NAMALWA (cell line): ENCODE measurements at regions not wholly inside any gene's neighbourhood (a gene's known extent, or its start where the extent isn't known, plus 50 kb on each side); places are given as distances from the start of the nearest gene placed in this dataset.
"Not testable (repeated sequence)": the region's sequence is repeated elsewhere in the genome, so short reads cannot be mapped to it uniquely, and the experiment has no call there.

Experiments used
- DNase-seq: peaks from one replicate; pipeline ENCODE4 v3.0.0-alpha.2; 2015; ENCODE audit warnings: low spot score

DNA sequence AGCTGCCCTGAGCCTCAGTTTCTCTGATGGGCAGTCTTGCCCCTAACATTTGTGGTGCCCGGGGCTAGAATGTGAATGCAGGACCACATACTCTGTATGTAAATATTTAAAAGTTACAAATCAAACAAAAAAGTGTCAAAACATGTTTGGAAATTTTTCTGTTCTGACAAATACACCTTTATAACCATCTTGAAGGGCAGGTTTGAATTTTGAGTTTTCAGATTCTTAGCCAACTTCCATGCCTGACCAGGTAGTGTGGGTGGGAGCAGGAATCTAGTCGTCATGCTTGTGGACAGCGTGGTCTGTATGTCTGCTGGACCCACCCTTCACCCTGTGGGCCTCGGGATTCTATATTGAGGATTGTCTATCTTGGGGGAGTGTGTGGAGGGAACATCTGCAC, 325.1 kb downstream of the SOX4 start:
- DNase-seq: no peak

DNA sequence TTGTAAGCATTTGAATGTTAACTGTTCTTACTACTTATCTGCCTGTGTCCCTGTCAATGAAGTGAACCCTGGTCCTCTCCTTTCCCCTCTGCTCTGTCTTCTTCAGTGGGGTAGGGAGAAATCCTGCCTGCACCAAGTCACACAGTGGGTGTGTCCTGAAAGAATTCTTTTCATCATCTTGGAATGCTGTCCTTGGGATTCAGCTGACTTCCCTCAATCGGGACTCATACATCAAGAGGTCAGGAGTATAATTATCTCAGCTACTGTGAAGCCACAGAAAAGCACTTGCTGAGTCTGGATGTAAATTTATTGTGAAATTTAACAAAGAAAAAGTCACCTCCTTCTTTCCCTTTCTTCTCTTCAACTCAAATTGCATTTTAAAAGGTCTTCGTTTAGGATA, 328.5 kb downstream of the SOX4 start:
- no peak for DNase-seq

DNA sequence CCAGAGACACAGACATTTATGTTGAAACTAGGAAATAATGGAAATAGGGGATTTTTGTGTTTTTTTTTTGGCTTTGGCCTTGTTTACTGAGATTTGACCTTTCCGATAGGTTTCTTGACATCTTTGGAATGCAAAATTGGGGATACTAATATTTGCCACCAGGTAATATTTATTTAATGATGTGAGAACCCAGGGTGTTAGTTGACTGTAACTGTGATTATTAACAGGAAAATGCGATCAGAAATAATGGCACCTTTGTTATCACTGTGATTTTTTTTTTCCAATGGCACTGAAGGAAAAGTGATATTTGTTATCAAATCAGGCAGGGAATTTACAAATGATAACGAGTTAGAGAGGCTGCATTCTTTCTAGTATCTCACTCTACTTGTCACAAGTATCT, 330.5 kb downstream of the SOX4 start:
- DNase-seq: no peak

DNA sequence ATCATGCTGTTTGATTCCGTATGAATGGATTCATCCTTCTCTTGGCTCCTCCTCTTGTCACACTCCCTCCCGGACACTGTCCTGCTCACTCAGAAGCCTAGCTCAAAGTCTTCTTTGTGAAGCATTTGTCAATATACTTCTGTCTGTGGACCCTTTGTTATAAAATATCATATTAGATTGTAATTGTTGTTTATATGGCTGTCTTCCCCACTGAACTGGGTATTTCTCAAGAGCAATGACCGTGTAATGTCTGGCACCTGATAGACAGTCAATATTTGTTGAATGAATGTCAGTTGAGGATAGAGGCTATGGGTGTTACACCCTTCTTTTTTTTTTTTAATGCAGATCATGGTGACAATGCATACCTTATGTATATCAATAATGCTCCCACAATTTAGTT, 335.3 kb downstream of the SOX4 start:
- DNase-seq: no peak

DNA sequence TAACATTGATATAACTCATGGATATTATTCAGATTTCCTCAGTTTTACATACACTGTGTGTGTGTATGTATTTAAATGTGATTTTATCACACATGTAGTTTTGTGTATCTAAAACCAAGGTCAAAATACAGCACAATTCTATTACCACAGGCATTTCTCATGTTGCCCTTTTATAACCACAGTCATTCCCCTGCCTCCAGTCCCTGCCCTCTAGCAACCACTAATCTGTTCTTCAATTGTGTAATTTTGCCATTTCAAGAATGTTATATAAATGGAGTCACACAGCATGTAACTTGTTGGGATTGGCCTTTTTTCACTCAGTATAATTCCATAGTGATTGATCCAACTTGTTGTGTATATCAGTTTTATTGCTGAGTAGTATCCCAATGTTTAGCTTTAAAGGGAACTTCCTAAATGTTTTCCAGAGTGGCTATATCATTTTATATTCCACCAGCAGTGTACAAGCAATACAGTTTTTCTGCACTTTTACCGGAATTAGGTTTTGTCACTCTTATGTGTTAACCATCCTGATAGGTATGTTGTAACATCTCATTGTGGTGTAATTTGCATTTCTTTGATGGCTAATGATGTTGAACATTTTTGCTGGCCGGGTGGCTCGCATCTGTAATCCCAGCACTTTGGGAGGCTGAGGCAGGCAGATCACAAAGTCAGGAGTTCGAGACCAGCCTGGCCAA, 338.2 kb downstream of the SOX4 start:
- DNase-seq: no peak

DNA sequence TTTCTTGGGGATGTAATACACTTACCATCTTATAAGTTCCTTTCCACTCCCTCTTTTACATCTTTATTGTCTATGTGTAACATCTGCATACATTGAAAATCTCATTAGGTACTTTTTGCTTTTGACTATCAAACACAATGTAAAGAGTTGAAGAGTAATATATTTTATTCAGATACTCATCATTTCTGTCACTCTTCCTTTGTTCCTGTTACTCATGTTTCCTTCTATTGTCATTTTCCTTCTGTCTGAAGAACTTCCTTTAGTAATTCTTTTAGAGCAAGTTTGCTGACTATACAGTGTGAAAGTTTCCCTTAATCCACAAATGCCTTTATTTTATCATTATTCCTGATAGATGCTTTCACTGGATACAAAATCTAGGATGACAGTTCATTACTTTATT, 339.8 kb downstream of the SOX4 start:
- DNase-seq: no peak

DNA sequence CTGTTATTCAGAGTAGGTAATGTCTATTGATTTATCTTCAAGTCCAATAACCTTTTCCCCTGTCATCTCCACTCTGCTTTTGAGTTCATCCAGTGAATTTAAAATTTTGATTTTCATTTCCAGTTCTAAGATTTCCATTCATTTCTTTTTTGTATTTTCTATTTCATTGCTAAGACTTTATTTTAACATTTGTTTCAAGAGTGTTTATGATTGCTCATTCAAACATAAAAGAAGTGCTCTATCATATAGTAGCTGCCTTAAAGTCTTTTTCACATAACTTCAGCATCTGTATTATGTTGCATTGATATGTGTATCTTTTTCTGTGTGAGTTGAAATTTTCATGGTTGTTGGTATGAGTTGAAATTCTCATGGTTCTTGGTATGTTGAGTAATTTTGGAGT, 341.6 kb downstream of the SOX4 start:
- no peak for DNase-seq

DNA sequence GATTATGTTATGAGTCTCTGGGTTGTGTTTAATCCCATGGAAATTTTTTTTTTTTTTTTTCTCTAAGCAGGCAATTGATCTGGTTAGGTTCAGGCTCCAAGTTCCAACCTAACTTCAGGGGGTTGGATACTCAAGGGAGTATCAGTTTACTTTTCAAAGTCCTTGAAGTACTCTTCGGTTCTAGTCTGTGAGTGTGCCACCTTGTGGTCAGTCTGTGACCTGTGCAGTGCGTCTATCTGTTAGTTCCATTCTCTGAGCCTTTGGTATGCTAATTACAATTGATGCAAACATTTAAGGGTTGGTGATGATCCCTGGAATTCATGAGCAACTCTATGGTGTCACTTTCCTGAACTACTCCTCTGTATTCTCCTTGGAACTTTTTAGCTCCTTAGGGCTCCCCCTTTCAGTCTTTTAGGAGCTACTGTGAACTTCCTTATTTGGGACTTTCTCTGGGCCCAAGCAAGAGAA, 342.0 kb downstream of the SOX4 start:
- DNase-seq: peak; percentile 67

DNA sequence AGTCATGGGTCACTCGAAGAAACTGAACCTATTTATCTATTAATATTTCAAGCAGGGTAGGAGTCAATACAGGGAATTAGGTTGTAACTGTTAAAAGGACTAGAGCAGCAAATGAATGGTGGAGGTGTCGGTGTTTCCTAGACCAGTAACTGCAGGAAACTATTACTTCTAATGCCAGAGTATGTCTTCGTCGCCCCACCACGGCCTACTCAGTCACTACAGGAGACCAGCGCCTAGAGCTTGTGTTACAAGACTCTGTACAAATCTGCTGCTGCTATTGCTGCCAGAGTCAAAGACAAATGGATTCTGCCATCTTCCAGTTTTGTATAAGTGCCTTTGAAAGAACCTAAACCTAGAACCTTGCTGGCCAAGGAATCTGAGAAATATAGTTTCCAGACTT, 343.9 kb downstream of the SOX4 start:
- DNase-seq: peak; percentile 16

DNA sequence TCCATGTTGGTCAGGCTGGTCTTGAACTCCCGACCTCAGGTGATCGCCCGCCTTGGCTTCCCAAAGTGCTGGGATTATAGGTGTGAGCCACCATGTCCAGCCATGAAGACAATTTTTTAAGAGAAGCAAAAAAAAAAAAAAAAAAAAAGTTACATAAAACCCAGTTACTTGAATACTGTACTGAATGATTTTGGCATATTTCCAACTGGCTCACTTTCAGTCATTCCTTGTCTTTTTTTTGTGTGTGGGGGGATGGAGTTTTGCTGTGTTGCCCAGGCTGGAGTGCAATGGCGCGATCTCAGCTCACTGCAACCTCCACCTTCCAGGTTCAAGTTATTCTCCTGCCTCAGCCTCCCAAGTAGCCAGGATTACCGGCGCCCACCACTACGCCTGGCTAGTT, 345.5 kb downstream of the SOX4 start:
- DNase-seq: not testable (repeated sequence)

DNA sequence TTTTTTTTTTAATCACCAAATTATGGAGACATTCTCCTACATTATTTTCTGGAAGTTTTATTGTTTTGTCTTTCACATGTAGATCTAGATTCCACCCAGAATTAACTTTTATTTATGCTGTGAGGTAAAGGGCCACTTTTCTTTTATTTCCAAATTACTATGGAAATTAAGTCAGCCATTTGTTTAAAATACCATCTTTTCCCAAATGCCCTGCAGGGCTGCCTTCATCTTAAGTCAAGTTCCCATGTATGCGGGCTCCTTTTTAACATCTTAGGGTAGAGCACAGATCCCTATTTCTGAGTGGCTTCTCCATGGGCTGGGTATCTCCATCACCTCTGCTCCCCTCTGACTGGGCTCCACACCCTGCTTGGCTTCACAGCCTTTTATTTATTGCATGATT, 348.4 kb downstream of the SOX4 start:
- DNase-seq: no peak

DNA sequence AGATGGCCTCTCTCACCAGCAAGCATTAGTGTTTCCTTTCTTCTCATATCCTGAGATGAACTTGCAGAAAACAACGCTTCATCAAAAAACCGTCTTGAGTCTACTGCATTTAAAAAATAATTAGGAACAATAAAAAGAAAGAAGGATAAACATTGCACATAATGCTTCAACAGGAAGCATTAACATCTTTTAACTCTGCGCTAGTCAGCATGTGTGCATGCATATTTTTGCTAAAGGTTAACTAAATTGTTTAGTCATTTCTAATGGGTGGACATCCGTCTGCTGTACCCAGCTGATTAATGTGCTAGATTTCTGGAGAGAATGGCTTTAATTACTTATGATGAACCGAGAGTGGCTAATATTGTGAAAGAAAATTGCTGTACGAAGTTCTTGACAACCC, 349.3 kb downstream of the SOX4 start:
- no peak for DNase-seq

DNA sequence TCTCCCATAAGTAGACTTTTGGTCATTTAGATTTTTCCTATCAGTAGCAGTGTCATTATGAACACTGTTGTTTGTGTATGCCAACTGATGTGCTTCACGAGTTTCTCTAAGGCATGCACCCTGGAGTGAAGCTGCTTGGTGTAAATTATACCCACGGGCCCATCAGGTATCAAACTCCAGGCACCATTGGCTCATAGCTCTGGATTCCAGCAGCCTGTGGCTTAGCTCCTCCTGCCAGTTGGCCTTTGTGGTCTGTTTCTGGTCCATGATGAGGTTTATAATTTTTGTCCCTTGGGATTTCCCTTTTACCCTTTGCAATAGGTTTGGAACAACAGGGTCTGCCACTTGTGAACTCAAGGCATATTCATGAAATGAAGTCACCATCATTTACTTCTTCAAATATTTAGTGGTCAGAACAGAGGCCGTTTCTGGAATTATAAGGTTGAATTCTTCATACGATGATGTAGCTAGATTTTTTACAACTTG, 350.5 kb downstream of the PRL start:
- no peak for DNase-seq

DNA sequence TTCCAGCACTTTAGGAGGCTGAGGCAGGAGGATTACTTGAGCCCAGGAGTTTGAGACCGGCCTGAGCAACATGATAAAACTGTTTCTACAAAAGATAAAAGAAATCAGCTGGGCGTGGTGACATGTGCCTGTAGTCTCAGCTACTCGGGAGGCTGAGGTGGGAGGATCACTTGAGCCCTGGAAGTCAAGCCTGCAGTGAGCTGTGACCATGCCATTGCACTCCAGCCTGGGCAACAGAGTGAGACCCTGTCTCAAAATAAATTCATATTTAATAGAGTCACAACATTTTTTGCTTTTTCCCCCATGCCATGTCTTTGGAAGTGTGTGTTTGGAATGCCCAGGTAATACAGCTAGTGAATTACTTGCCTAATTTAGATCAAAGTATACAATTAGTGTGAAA, 349.6 kb downstream of the PRL start:
- not testable (repeated sequence) for DNase-seq

DNA sequence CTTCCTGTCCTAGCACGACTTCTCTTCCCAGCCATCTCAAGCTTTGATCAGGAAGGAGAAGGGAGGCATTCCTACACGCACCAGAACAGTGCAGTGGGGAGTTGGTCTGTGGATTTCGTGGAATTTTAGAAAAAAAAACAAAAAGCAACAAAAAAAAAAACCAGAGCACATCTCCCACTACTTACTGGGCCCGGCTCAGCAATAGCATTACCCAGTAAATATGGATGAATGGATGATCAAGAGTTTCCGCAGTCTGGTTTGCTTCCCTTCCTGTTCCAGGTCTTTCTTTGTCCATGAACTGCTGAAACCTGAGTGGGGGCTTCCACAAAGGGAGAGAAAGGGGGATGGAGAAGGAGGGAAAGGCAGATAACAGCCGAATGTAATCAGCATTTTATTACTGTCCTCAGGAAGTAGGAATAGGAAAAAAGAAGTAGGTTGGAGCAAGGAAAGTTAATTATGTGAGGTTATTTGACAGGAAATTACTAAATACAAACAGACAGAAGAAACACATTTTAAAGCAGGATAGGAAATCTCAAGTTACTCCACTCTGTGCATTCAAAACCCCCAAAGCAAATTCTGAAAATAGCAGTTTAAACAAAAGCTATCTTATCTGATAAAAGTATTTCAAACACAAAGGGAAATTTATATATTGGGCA, 349.0 kb downstream of the PRL start:
- no peak for DNase-seq

DNA sequence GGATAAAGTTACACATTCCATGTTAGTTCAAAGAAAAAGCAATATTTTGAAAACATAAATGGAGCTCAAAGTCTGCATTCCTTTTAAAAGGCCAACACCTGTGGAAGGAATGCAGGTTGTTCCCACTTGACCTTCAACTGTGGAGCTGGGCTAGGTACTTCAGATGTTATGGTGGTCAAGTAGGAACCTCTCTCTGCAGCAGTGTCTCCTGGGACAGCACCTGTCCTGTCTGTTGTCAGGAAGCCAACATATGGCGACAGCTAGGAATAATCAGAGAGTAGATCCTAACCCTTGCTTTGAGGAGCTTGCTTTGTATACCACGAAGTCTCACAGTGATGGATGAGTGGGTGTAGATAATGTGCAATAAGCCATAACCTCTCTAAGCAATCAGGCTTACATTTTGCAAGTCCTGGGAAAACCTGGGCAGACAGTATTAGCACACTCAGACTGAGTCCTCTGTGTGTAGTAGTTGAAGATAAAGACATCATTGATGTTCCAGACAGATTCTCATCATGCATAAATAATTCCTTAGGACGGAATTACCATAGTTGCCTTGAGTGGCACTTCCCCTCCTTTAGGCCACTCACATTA, 347.5 kb downstream of the PRL start:
- DNase-seq: no peak

DNA sequence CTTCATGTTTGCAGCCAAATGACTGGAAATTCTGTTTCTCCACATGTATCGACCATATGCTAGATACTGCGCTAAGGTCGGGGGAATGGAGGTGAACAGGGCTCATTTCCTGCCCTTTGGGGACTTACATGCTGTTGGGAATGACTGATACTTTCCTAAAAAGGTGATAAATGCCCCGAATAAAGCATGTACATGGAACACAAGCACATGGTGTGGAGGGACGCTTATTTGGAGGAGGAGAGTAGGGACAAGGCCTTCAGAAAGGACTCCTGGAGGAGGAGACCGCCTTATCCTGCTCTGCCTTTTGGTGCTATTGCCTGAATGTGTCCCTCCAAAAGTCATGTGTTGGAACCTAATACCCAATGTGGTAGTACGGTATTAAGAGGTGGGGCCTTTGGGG, 344.5 kb downstream of the PRL start:
- no peak for DNase-seq

DNA sequence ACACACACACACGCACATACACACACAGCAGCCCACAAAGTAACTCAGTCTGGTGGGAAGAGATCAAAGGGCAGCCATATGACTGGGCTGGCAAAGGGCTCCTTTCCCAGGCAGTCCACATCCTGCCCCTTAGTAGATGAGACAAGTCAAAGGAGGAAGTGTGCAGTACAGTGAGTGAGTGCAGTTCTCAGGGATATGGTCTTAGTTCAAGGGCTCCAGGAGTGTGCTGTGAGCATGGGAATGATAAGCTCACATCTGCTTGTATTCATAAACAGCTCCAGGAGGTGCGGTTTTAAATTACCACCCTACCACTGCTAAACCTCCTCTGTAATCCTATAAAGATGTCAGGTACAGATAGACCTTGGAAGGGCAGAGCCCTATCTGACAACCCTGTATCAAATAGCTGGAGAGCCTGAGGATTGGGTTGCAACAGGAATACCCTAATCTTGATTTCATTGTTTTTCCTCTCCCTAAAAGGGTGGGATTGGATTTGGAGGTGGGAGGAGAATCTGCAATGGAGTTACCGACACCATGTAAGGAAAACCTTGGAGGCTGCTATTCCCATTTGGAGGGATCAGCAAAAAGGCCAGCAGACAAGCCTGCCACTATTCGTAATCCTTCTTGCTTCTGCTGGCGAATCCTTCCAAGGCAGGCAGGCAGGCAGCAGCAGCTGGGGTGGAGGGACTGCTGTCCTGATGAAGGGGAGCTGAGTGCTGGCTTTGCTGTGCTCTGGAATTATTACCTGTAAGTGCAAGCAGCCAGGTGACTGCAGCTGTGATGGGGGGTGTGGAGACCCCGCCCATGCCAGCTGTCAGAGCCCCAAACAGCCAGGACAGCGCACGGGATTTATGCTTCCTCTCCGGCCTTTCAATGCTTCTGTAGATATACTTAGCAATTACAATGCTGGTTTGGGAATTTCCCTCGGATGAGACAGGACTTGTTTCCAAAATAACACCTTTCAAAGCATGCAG, 342.7 kb downstream of the PRL start:
- no peak for DNase-seq

DNA sequence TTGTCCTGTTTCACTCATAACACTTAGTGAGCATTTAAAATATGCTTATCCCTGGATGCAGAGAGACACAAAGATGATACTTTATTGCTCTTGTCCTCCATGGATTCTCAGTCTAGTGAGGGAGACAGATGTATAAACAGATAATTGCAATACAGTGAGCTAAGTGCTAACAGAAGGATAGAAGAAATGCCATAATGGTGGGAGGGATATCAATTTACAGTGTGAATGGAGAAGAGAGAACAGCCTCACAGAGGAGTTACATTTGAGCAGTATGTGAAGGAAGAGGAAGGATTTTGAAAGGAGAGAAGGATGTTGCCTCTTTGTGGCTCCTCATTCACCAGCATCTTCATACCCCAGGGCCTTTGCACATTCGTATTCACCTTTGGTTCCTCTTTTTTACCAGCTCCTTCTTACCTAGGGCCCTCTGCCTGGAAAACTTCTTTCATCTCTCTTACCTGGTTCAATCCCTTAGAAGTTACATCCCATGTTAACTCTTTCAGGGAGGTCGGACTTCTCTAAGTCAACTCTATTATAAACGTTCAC, 341.7 kb downstream of the PRL start:
- no peak for DNase-seq

DNA sequence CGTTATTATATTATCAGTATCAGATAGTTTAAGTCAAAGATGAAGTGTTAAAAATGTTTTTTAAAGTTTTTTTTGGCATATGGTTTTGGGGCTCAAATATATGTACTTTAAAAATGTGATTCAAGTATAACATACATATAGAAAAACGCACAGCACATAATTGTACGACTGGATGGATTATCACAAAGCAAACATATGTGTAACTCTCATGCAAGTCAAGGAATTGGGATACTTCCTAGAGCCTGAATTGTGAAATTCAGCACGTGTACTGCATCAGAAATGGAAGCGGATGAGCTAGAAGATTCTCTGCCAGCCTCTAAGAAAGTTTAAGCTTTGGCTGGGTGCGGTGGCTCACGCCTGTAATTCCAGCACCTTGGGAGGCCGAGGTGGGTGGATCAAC, 340.9 kb downstream of the PRL start:
- DNase-seq: no peak

DNA sequence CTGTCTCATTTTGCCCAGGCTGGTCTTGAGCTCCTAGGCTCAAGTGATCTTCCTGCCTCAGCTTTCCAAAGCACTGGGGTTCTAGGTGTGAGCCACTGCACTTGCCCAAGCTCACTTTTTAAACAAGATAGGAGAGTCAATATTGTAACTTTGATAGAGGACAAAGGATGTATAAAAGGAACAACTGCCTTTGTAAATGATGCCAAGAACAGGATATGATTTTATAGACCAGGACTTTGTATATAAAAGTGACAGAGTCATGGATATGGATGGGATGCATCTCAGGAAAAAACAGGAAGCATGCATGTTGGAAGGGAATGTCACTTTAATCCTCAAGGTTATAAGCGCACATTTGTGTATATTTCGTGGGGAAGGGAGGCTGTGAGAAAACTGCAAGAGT, 338.4 kb downstream of the PRL start:
- no peak for DNase-seq

DNA sequence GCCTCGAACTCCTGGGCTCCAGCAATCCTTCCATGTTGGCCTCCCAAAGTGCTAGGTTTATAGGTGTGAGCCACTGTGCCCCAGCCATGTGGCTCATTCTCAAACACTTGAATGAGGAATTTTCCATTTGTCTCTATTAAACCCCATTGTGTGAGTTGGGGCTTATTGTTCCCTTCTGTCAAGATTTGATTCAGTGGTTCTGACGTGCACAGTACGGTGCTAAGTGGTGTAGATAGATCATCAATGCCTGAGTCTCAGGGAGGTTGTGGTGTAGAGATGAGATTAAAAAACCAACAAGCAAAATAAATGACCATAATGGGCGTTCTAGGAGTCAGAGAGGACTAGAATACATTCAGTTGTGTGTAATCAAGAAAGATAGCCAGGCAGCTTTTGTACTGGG, 335.6 kb downstream of the PRL start:
- no peak for DNase-seq
